ENCODE measurements at regions not wholly inside any gene's neighbourhood (a gene's known extent, or its start where the extent isn't known, plus 50 kb on each side); places are given as distances from the start of the nearest gene placed in this dataset.

- FAIRE-seq (no peak), DNase-seq (ENCODE audit: low read depth, low spot score) (no peak)
- Histone ChIP-seq H3K27me3 (ENCODE audit: control insufficient read depth in 2 of 2, insufficient read depth in 2 of 2, low read length in 2 of 2) (no peaks in the 10 kb centered on the region), H3K27ac (ENCODE audit: insufficient read depth, low read depth, low read length) (no peak overlapping the region), H3K9ac (replicated peaks; ENCODE audit: extremely low read depth, insufficient read depth, low read length) (no peak overlapping the region), H3K36me3 (ENCODE audit: control insufficient read depth in 2 of 2, extremely low read depth in 1 of 2, insufficient read depth in 2 of 2, low read length in 2 of 2) (no peaks in the 10 kb centered on the region), H3K4me1 (ENCODE audit: control insufficient read depth, extremely low read depth, insufficient read depth, low read length) (no peaks in the 10 kb centered on the region), H3K9me3 (replicated peaks; ENCODE audit: control insufficient read depth, insufficient read depth, low read length) (no peaks in the 10 kb centered on the region), H3K79me2 (ENCODE audit: control insufficient read depth, insufficient read depth, low read length) (no peaks in the 10 kb centered on the region), H3K4me2 (ENCODE audit: insufficient read depth, low read length) (no peak overlapping the region), H3K4me3 (replicated peaks in 1 of 3; ENCODE audit: insufficient read depth in 1 of 3, low read depth in 1 of 3, low read length in 3 of 3) (no peak overlapping the region), H4K20me1 (replicated peaks; ENCODE audit: control insufficient read depth, extremely low read depth, insufficient read depth, low read length) (no peaks in the 10 kb centered on the region), H2AFZ (ENCODE audit: low read depth, low read length) (no peak overlapping the region), H3K9me1 (replicated peaks; ENCODE audit: control insufficient read depth, extremely low read depth, insufficient read depth, low read length) (no peaks in the 10 kb centered on the region)
- ChIA-PET POLR2A (no interaction called here), CTCF (no interaction called here)
- intact Hi-C loops (cut with micrococcal nuclease) (no loop called here), dilution Hi-C loops (cut with MboI; ENCODE audit: extremely low pct_ligation_motif_present, low sequenced_read_pairs) (no loop called here)
- TF ChIP-seq FOS (IDR thresholded peaks at IDR 0.05; ENCODE audit: borderline replicate concordance, insufficient read depth, low read length) = no peak
- TF ChIP-seq JUN (IDR thresholded peaks at IDR 0.05; ENCODE audit: borderline replicate concordance, insufficient read depth, insufficient read length, low read depth) = no peak
- no peak for TF ChIP-seq EZH2 (IDR thresholded peaks at IDR 0.05; ENCODE audit: borderline replicate concordance, low read depth, low read length, severe bottlenecking)
- no peak for TF ChIP-seq CTCF (IDR thresholded peaks at IDR 0.05; ENCODE audit: extremely low read depth in 1 of 2, insufficient read depth in 1 of 2, low read depth in 1 of 2, low read length in 2 of 2)
- no peak for TF ChIP-seq POLR2AphosphoS5 (IDR thresholded peaks at IDR 0.05; ENCODE audit: insufficient read depth, low read depth, low read length)
- TF ChIP-seq MAX (IDR thresholded peaks at IDR 0.05; ENCODE audit: insufficient read depth, insufficient read length) = no peak
- no peak for TF ChIP-seq MYC (IDR thresholded peaks at IDR 0.05; ENCODE audit: low read depth, low read length)
- no peak for TF ChIP-seq POLR2A (IDR thresholded peaks at IDR 0.05; ENCODE audit: low read depth, low read length)
- TF ChIP-seq GATA2 (IDR thresholded peaks at IDR 0.05; ENCODE audit: insufficient read depth, insufficient read length, low read depth, low read length) = no peak
- BruUV-seq (replicated peaks) = no TSS peak
Observed at GRCh38 chr2:225137971-225138370, 95.7 kb upstream of the DOCK10 start.

Data from endothelial cell of umbilical vein (primary cell).